COLO668 (cell line): ENCODE measurements at regions not wholly inside any gene's neighbourhood (a gene's known extent, or its start where the extent isn't known, plus 50 kb on each side); places are given as distances from the start of the nearest gene placed in this dataset.

ENCODE experiments used
- DNase-seq: peaks from one replicate; lab custom pipeline; 2025; ENCODE audit not compliant: unreplicated experiment; lab: John Stamatoyannopoulos, UW

DNA sequence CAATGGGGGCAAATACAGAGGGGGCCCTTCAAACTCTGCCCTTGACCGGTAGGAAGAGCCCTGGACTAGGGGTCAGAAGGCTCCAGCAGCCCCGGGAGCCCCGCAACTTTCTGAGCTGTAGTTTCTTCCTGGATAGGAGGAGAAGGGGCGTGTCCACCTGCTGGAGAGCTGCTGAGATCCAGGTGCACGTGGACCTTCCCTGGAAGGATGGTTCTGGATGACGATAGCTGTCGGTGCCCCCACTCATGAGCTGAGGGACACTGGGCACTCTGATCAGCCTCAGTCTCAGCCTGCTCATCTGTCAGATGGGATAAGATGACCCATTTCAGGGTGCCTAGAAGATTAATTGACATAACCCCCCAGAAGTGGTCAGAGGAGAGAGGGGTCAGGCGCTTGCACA lies 125.2 kb upstream of the HDAC4 start:
- DNase-seq: no peak

DNA sequence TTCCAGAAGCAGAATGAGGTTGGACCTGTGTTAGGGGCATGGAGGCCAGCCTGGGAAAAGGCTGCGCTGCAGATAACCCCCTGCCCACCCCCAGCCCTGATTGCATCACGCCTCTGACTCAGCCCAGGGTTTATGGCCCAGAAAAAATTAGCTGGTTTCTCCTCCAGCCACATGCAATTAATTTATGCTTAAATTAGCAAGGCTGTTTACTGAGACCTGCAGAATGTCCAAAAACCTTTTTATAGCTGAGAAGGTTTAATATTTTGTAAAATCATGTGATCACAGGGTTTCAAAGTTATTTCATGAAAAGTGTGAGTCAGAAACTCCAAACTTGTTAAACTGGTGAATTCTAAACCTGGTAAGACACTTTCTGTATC lies 123.1 kb upstream of the HDAC4 start:
- DNase-seq: no peak

DNA sequence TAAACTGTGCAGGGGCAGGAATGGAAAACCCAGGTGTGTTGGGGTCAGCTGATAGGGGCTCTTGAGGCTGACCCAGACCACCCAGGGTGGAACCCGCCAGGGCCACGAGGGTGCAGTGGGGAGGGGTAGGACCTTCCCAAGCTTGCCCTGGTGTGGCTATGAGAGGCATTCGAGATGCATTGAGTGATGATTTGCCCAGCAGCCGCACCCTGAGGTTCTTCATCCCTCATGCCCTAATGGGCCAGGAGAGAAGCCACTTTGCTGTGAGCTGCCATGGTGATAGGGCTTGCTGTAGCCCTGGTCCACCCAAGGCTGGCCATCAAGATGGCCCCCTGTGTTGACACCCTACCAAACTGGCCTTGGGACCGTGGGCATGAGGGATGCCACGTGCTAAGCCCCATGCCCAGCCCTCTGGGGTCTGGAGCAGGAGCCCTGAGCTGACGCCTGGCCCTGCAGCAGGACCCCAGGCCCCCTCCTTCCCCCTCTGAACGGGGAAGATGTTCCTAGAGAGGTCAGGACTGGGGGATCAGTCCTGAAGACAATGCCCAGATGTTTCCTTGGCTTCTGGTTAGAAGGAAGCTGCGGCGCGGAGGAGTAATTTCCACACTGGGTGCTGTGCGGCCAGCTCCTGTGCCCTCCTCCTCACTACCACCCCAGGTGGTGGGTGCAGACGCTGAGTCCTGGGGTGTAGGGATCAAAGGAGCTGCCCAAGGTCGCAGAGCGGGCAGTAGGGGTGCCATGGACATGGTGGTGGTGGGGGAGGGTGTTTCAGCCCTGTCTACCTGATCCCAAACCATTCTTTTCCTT lies 122.5 kb upstream of the HDAC4 start:
- no peak for DNase-seq

DNA sequence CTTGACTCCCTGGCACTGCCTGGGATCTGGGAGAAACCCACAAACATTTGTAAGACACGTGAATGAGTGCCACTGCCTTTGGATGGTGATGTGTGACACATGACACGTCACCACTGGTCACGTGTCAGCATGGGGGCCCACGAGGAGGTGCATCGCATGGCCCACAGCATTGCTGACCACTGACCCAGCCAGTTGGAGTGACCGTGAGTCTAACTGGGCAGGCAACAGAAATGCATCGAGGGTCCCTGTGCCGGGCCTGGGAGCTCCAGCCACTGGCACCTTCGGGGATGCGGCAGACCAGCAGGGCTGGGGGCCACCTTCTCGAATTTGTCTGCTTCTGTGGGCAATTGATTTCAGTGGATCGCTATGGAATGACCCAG lies 121.9 kb upstream of the HDAC4 start:
- no peak for DNase-seq

DNA sequence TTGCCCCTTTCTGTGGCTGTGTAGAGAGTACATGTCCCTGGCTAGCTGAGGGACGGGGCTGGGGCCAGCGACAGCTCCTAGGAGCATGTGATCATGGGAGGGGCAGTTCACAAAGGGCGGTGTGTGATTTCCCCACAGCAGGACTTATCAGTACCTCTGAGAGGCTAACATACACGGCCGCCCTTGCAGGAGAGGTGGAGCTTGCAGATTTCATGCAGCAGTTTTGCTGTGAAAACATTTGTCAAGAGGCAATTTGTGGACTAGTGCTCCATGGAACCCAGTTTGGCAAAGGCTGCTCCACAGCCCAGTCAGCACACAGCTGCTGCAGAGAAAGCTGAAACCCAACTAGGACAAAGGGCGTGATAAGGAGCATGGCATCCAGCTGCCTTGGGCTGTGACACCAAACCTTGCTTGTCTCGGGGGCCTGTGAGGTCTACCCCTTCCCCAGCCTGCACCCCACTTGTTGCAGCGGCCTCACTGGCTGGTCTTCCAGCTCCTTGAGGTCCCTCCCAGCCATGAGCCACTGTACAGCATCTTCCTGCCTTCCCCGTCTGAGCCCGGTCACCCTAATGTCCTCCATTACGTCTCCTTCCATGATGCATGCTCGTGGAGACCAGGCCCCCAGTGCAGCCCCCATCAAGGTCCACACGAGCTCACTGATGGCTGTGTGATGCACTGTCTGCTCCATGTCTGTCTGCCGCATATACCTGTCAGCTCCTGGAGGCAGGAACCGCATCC lies 121.4 kb upstream of the HDAC4 start:
- no peak for DNase-seq

DNA sequence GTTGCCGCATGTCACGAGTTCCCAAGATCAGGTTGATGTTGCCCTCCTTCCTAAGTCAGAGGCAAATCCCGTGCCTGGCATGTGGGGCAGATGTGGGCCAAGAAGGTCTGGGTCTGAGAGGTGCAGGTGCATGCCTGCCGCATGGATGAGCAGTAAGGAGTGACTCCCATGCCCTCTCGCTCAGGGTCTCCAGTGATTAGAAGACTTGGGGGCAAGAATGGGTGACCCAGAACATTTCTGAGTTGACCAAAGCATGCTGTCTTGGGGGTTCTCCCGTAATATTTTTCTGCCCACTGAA lies 120.6 kb upstream of the HDAC4 start:
- no peak for DNase-seq

DNA sequence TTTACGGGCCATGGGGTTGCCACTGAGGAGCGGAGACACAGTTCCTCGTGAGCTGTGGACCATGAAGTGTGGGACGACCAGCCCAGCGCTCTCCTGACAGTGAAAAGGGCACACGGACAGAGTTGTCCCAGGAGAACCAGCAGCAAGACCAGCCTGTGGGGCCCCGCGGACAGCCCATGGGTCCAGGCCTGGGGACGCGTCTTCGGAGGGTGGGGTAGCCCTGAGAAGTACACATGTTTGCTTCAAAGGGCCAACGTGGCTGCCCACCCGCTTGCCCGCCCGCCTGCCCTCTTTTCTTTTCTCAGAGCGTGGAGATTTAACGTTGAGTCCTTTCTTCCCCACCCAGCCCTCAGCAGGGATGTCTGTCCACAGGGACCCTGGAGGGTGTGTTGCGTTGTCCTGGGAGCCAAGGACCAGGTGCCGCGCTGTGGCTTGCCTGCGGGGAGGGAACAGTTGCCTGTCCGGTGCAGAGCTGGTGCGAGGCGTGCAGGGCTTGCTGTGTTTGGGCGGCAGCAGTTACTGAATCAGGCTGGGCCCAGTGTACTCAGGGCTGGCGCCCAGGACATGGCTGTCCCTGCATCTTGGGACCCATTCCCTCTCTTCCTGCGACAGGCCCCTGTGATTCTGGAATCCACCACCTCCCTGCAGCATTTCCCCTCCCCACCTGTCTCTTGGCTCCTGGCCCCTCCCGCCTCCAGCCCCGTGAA lies 120.1 kb upstream of the HDAC4 start:
- no peak for DNase-seq

DNA sequence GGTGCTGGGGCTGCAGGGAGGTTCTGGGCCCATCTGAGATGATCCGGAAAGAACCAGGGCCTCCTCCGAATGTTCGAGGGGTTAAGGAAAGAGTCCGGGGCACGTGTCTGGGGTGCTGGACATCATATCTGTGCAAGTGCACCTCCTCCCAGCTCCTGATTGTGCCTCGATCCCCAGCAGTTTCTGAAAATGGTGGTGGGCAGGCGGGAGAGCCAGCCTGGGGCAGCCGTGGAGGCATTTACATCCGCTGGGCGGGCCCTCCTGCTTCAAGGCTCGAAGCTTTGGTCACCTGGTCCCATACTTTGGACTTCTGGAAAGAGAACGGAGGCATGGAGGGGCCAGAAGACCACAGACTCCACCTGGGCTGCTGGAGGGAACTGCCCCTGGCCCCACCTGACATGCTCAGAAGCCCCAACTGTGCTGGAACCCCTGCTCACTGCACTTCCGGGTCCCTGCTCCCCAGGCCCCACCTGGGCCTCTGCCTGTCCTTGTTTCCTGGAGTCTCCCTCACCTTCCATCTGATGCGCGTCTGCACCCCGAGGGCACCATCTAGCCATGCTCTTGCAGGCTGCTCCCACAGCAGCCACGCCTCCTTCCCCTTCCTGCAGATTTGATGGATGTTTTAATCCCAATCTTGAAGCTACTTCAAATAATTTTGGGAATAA lies 119.2 kb upstream of the HDAC4 start:
- no peak for DNase-seq

DNA sequence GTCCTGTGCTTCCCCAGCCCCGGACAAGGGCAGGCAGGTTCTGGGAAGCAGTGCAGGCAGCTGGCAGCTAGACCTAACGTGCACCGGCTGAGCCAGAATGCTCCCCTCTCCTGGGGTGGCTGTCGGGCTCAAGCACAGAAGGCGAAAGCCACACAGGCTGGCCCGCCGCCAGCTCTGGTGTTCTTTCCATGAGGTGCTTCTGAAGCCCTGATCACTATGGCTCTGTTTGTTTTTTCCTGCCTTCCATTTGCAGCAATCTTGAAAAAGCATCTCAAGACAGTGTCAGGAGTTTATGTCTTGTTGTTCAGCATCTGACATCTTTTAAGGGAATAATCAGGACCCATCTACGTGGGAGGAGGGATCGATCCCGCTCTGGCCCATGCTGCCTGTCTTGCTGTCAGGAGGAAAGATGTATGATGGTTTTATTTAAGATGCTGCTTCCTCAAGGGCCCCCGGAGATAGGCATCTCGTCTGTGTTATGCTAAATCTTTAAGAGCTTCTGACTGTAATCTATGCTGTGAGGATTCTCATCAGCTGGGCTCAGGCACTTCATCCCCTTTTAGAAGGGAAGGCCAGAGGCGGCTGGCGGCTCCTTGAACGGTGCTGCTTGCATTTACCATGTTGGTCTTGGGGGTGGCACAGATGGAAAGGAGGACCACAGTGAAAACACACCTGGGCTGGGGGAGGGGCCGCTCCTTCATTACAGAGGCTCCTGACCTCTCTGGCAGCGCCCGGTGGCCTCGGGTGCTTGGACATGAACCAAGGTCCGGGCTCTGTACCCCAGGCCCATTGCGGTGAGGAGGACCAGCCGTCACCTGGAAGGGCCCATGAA lies 118.5 kb upstream of the HDAC4 start:
- DNase-seq: peak; percentile 18

DNA sequence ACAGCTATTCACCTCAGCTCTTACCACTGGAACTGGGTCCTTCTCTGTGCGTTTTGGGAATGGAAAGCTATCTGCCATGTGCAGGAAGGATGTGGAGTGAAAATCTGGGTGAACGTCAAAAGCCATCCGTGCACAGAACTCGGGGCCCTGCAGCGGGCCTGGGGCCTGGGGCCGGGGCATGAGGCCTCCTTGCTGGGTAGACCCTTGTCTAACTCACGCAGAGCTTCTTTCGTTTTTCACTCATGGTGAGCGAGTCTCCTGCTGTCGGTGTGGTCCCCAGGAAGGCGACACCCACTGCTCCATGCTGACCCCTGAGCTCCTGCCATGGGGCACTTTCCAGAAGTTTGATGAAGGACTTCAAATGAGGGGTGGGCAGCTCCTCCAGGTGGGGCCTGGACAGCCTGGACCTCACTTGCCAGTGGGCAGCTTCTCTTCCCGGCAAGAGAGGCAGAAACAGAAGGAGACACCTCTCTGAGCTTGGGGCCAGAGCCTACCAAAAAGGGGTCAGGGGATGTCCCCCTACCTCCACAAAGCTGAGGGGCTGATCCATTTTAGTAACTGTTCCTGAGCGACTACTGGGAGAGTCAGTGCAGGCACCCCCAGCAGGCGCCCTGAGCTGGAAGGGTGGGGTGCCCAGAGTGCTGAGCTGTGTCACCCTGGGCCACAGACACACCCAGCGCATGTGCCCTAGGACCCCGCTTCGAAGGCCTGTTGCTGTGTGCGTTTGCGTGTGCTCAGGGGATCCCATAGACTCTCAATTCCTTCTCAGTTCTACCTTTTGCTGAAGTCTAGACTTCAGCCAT lies 117.7 kb upstream of the HDAC4 start:
- no peak for DNase-seq

DNA sequence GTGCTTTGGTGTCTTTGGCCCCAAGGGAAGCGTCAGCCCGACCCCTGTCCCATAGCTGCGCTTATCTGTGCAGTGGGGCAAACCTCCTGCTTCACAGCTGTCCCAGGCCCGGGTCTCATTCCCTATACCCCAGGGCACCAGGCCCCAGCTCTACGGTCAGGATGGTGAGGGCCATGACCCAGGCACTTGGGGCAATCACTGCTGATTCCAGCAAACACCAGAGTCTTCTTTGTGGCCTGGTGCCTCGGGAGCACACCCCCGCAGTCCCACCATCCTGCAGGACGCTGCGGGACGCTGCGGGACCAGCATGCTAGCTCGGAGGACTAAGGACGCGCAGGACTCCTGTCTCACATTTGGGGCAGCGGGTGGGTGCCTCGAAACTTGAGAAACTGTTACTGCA lies 116.9 kb upstream of the HDAC4 start:
- no peak for DNase-seq

DNA sequence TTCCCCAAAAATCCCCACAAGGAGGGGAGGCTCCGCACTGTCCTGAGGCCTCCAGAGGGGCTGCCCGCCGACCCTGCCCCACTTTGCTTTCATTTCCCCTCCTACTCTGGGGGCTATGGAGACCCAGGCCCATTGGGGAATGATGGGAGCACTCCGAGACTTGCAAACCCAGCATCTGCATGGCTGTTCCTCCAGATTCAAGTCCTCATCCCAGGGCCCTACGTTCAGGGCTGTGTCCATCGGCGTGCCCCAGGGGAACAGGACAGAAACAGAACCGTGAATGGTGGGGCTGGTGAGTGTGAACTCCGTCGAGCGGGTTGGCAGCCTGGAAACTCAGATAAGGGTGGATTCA lies 116.1 kb upstream of the HDAC4 start:
- no peak for DNase-seq

DNA sequence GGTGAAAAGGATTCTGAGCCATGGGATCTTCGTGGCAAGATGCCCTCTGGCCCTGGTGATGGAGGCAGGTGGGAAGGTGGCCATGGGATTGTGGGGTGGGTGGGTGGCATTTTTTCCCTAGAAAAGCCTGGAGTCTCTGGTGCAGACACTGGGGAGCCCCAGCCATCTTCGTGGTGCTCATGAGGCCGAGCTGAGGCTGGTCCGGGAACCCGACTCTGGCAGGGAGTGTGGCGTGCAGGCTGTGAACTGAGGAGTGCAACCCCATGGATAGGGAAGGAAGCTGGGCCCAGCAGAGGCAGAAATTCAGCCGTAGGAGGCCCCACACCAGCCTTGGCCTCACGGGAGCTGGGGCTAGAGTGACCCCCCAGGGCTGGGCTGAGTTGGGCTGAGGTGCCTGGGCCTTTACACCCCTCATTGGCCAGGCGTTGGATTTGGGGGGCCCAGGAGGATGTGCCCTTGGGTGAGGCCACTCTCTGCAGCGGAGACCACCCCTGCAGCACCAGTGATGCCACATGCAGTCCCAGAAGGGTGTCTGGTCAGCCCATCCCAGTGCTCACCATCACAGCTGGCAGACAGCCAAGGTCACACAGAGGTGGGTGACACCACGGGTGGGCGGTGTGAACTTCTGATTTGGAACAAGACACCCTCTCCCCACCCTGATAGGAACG lies 115.6 kb upstream of the HDAC4 start:
- no peak for DNase-seq

DNA sequence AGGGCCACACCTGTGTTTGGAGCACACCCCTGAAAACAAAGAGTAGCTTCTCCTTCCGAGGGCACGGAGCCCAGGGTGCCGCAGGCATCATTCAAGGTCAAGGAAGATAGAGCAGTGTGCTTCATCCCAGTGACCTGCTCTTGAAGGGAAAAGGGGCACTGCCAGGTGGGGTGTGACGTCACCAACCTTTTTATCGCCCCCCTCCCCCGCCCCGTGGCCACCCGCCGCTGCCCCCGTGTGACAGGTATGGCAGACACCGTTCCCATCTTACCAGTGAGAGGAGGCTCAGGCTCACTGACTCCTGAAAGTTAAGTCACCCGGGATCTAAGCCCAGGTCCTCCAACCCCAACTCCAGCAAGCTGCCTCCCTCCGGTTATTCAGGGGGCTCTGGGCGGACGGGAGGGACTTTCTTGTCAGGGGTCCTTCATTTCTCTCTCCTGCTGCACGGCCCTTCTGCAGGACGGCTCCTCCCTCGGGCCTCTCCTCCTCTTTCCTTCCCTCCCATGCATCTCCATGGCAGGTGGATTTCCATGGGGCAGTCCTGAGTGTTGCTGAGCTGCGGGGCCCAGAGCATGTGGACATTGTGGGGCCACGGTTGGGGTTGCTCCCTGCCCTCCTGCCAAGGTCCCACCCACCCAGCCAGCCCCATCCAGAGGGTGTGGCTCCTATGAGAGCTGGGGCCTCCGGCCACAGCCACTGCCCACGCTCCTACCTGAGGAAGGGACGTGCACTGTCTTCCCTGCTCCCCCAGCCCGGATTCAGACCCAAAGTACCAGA lies 114.1 kb upstream of the HDAC4 start:
- no peak for DNase-seq

DNA sequence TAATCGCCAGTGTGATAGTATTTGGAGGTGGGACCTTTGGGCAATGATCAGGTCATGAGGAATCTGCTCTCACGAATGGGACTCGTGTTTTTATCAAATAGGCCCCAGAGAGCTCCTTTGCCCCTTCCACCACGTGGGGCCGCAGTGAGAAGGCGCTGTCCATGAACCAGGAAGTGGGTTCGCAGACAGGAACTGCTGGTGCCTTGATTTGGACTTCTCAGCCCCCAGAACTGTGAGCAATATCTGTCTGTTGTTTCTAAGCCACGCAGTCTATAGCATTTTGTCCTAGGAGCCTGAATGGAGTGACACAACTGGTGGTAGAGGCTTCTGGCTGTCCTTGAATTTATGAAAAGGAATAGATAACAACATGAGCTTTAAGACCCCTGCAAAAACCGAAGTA lies 111.2 kb upstream of the HDAC4 start:
- DNase-seq: no peak

DNA sequence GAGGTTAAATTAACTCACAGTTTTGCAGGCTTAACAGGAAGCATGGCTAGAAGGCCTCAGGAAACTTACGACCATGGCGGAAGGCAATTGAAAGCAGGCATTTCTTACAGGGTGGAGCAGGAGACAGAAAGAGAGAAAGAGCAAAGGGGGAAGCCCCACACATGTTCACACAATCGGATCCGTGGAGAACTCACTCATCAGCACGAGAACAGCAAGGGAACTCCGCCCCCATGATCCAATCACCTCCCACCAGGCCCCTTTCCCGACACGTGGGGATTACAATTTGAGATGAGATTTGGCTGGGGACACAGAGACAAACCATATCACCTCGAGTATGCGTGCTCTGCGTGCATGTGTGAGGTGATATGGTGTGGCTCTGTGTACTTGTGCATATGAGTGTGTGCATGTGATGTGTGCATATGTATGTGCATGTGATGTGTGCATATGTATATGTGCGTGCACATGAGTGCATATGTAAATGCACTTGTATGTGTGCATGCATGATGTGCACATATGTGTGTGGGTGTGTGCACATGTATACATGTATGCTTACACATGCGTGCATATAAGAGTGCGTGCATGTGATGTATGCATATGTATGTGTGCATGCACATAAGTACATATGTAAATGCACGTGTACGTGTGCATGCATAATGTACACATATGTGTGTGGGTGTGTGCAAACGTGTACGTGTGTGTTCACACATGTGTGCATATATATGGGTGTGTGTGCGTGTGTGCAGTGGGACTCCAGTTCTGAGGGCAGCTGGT lies 108.7 kb upstream of the HDAC4 start:
- no peak for DNase-seq

DNA sequence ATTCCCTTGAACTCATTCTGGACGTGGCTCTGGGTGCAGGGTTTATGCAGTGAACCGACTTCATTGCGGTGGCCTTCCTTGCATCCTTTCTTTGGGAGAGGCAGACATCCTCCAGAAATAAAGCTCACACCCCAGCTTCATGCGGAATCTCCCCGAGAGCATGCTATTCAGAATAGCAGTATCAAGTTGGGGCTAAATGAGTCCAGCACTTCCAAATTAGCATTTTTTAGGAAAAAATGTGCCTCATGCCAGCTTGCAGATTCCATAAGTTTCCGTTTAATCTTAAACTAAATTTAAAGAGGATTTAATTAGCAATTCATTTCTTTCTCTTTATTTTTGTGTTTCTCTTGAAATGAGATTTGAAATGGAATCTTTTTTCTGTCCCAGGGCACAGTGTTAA lies 107.4 kb upstream of the HDAC4 start:
- no peak for DNase-seq

DNA sequence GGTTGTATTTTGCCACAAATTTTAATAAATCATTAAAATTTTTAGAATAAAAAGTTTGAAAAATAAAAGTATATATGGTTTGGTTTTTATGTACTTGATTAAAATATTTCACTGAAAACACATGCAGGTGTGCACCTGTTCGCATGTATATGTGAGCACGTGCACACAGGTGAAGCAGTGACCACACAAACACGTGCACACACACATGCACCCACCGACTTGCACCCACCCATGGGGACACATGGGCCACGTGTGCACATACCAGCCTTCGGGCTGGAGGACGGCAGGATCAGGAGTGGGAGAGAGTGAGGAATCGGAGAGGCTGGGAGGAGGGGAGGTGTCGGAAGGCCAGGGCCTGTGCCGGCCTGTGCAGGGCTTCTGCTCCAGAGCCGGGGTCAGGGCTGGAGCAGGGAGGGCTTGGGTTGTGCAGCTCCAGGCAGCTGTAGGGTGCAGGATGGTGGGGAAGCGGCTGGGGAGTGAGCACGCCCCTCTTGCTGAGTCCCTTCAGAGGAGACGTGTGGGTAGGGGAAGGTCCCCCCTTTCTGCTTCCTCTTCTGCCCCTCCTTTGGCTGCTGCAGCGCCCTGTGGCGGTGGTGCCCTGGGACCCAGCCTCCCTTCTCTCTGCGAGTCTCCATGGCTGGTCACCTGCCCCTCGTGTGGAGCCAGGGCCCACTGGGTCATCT lies 106.9 kb upstream of the HDAC4 start:
- no peak for DNase-seq
